ENCODE measurements at regions not wholly inside any gene's neighbourhood (a gene's known extent, or its start where the extent isn't known, plus 50 kb on each side); places are given as distances from the start of the nearest gene placed in this dataset.
"Not testable (repeated sequence)": the region's sequence is repeated elsewhere in the genome, so short reads cannot be mapped to it uniquely, and the experiment has no call there.

DNA sequence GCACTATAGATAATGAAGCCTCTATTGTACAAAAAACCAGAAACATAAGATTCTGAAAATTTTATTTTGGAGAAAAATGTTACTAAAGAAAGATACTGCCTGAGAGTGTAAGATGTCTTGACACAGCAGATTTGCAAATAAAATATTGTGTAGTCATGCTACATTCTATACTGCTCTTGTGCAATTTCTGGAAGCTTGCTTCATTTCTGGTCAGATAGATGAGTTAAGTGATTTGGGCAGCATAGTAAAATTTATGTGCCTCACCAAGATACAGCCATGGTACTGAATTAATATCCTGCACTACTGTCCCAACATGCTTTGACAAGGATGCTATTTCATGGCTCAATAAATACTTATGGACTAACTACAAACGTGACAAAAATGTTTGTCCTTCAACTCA lies 55.1 kb upstream of the STARD13 start:
- ATAC-seq (no peak), DNase-seq (no peak)
- intact Hi-C loops (cut with DNase I, micrococcal nuclease), result no loop called here

DNA sequence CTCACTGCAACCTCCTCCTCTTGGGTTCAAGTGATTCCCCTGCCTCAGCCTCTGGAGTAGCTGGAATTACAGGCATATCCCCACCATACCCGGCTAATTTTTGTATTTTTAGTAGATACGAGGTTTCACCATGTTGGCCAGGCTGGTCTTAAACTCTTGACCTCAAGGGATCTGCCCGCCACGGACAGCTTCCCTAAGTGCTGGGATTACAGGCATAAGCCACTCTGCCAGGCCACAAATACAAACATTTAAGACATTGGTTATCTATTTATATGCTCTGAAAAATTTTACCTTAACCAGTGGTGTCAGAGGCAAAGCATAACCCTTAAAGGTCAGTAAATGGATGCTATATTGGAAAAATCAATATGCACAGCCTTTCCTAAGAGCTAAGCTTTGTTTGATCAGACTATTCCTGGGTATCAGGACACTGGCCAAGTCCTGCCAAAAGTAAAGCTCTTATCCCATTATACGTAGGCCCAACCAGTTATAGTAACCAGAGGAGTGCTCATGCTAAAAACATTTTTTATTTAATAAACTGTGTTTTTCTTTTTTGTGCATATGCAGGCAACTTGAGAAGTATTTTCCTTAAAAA lies 56.4 kb upstream of the STARD13 start:
- no peak for DNase-seq
- no peak for ATAC-seq
- intact Hi-C loops (cut with DNase I, micrococcal nuclease), result no loop called here

DNA sequence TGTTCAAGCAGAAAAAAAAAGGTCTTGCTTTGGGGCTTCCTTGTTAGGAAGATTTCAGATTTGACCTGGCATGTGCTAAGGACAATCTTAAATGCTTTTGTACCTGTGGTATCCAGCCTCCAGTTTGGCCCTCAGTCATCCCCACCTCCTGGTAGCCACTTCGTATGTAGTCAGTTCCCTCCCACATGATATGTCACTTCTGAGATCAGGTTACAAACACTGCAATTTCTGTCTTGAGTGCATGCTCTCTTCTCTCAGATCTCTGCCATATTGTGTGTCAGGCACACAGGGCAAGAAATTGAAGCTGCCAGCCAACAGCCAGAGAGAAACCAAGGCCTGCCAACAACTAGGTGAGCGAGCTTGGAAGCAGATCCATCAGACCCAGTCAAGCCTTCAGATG lies 60.3 kb upstream of the STARD13 start:
- no peak for DNase-seq
- no peak for ATAC-seq
- intact Hi-C loops (cut with DNase I, micrococcal nuclease), result no loop called here

DNA sequence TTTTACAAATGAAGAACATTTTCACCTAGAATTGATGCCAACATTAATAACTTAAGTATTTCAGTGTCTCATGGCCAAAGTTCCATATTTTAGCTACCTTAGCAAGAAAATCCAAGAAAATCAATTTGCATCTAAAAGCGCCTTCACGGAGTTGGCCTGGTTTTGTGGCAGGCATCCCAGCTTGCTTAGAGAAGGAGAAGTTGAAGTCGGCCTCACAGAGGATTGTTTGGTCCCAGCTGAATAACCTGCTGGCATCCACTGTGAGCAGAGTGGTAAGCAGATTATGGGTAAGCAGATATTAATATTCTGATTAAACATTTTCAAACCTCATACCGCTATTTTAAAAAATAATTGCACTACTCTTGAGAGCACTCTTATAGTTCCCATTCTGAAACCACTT lies 62.3 kb upstream of the STARD13 start:
- no peak for ATAC-seq
- intact Hi-C loops (cut with DNase I, micrococcal nuclease), result no loop called here
- DNase-seq, result no peak

DNA sequence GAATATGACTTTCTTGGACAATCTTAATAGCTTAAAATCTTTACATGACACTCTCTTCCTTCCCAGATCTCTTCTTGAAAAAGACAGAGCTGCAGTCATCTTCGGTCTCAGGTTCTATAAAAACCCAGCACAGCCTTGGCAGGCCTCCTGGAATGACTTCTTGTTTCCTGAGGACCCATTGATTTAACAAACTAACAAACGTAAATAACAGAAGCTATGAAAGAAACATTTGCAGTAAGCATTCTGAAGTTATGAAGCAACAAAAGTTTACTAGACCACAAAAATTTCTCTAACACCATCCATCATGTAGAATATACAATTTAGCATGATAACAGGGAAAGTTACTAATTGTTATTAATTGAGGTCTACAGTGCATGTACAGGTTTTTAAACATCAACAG lies 62.8 kb upstream of the STARD13 start:
- no peak for DNase-seq
- intact Hi-C loops (cut with DNase I, micrococcal nuclease), result no loop called here

DNA sequence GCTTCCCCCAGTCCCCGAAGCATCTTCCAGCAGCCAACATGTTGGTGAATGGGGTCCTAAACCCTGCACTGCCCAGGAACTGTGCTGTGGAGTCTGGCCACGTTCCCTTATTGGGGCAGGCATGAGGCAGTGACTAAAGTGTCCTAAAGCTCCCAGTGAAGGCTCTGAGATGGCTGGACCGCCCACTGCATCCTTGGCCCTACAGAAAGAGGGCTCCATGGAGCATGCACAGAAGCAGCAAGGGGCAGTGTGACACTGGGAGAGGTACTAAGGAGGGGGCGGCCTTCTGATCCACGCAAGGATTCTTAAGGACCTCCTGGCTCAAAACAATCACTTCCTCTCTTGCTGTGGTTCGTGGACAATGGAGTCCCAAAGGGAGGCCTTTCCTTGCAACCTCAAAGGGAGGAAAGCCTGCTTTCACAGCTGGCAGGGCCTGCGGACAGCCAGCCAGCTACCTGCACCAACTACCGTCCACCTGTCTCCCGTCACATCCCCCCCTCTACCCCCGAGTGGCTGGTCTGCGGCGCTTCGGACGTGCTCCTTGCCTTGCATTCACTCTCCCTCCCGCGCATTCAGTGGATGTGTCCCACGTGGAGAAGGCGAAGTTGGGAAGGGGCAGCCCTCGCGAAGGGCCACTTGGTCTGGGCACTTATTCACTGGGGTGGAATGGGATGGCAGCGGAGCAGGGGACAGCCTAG lies 63.9 kb upstream of the STARD13 start:
- ATAC-seq (peak; percentile 41), DNase-seq (peak; percentile 45 to 52)
- intact Hi-C loops (cut with DNase I, micrococcal nuclease), result no loop called here

More for the DNA sequence above, 62.8 kb upstream of the STARD13 start:
- ATAC-seq, result no peak

DNA sequence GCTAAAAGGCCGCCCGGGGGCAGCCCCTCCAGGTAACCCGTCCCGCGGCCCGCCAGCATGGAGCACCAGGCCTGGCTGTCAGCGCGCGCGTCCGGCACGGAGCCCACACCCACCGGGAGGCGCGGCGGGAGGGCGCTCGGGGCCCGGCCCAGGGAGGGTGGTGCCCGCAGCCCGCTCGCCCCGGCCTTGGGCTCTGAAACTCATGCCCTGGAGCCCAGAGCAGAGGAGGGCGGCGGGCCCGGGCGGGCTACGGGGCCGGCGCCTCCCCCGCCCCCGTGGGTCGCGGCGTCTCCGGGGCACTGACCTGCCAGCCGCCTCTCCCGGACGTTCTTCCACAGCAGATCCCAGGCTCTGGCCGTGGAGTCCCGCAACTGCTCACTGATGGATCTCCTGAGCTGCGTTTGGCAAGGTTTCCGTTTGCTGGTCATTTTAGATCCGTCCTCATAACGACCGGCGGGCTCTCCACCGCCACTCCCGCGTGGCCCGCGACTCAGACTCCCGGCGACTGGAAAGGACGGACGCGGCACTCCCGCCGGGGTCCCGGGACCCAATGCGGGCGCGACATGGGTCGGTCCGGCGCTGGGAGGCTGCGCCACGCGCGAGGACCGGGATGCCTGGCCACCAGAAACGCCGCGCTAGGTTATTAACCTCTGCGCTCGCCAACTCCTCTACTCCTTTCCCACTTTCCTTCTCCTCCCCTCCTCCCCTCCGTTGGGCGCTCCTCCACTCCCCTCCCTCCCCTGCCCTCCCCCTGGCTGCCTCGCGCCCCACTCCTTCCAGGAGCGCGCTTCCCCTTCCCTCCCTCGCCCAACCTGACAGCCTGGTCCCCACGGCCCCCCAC lies 64.7 kb upstream of the STARD13 start:
- ATAC-seq, result peak; percentile 87
- DNase-seq, result peak; percentile 70 to 74
- intact Hi-C loops (cut with DNase I, micrococcal nuclease), result no loop called here

DNA sequence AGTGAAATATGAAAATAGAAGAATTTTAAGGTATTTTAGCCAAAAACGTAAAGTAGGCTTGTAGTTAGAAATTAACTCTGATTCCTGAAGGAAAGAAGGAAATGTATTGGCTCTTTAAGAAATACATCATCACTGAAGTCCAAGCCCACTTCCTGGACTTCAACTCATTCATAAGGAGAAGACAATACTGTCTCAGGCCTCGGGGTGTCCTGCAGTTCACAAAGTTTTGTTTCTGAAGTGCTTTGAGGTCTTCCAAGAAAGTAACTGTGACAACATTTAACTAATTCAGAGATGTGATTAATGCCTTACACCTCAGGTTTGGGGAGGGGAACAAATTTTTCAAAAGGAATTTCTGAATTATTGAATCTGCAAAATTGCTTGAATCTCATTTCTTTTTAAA lies 65.8 kb upstream of the STARD13 start:
- intact Hi-C loops (cut with DNase I, micrococcal nuclease), result no loop called here
- peak; percentile 61 for ATAC-seq
- DNase-seq, result no peak

DNA sequence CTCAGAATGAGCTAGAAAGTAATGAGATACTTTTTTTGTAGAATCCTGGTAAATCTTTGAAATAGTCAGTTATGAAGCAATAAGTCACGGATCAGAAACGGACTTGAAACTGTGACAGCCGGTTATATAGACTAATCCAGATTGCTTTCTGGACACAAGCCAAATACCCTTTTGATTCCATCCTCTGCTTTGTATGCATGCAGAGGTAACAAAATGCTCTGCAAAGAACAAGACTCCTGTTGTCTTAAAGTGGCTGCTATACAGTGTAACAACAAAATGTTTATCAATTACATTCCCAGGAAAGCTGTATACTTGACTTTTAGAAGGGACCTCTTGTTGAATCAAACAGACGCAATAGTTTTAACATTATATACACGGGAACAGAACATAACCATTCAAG lies 66.5 kb upstream of the STARD13 start:
- intact Hi-C loops (cut with DNase I, micrococcal nuclease), result no loop called here
- peak; percentile 48 for ATAC-seq
- DNase-seq, result no peak

DNA sequence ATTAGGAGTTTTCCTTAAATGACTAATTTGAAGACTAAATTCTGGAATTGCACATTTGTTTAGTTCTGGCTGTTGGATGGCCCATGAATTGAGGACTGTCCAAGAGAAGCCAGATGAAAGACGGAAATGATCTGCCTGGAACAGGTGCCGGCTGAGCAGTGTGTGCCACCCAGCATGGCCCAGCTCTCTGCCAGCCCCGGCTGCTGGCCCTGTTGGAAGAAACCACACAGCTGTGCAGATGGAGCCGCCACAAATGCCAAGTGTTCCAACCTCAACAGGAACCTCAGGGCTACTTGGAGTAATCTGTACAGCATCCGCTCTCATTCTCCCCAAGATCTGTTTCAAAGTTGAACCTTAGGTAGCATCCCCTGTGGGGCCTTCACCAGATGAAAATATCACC lies 67.0 kb upstream of the STARD13 start:
- ATAC-seq (no peak), DNase-seq (no peak)
- intact Hi-C loops (cut with DNase I, micrococcal nuclease), result no loop called here

DNA sequence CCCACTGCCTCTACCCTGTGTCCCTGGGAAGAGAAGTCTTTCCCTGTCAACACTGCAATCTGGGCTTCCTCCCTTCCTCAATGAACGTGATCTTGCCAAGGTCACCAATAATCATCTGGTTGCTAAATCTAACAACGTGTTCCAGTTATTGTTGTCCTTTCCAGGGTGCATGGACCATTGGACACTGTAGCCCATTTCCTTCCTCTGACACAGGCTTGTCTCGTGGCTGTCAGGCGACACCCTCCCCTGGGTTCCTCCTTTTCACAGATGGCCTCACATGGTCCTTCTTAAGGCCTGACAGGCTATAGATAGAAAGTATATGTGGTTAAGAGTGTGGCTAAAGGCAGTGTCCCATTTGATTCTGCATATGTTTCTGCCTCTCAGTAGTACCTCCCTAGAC lies 67.7 kb upstream of the STARD13 start:
- intact Hi-C loops (cut with DNase I, micrococcal nuclease), result no loop called here
- ATAC-seq (no peak), DNase-seq (peak; percentile 48 to 51)

DNA sequence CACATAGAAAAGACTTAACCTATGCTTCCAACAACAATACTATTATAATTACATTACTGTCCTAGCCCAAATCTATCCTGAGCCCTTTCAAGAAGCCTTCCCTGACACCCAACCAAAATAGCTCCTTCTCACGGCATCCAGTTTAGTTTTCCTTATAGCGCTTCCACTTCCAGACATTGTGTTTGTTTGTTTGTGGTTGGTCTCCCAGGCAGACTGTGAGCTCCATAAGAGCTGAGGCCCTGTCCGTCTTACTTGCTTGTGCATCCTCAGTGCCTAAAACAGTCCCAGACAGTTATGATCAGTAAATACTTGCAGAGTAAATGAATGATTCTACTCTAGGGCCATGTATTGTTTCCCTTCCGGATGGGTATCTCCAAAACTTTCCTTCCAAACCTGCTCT lies 68.1 kb upstream of the STARD13 start:
- DNase-seq (no peak), ATAC-seq (no peak)
- intact Hi-C loops (cut with DNase I, micrococcal nuclease), result no loop called here

DNA sequence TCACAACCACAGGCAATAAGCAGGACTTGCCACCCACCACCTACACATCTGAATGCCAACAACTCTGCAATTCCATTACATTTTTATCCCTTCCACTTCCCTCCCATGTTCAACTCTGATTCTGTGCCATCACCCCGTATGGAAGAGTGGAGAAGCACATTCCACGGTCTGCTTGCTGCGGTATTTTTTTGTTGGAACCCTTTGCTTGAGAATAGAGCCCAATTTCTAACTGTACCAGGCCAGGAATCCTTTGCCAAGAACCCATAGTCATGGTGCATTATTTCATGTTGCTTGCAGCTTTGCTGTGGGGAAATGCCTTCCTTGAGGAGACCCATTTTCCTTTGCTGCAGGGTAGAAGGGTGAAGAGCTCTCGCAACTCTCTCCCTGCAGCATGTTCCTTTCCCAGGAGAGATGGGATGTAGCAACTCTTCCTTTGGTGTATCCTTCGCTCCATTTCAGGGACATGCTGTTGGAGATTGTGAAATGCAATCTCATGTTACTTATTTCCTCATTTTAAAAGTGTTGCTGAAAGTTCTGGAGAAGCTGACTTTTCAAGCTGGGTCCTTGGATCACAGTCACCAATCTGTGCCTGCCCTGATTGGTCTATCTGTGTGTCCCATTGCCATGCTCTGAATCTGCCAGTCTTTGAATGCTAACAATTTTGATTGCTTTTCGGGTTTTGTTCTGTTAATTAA lies 69.8 kb upstream of the STARD13 start:
- DNase-seq, result no peak
- ATAC-seq, result no peak
- intact Hi-C loops (cut with DNase I, micrococcal nuclease), result no loop called here

DNA sequence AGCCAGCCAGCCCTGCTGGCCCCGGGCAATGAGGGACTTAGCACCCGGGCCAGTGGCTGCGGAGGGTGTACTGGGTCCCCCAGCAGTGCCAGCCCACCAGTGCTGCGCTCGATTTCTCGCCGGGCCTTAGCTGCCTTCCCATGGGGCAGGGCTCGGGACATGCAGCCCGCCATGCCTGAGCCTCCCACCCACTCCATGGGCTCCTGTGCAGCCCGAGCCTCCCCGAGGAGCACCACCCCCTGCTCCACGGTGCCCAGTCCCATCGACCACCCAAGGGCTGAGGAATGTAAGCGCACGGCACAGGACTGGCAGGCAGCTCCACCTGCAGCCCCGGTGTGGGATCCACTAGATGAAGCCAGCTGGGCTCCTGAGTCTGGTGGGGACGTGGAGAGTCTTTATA lies 72.5 kb upstream of the STARD13 start:
- intact Hi-C loops (cut with DNase I, micrococcal nuclease); ATAC-seq; DNase-seq: not testable (repeated sequence)

DNA sequence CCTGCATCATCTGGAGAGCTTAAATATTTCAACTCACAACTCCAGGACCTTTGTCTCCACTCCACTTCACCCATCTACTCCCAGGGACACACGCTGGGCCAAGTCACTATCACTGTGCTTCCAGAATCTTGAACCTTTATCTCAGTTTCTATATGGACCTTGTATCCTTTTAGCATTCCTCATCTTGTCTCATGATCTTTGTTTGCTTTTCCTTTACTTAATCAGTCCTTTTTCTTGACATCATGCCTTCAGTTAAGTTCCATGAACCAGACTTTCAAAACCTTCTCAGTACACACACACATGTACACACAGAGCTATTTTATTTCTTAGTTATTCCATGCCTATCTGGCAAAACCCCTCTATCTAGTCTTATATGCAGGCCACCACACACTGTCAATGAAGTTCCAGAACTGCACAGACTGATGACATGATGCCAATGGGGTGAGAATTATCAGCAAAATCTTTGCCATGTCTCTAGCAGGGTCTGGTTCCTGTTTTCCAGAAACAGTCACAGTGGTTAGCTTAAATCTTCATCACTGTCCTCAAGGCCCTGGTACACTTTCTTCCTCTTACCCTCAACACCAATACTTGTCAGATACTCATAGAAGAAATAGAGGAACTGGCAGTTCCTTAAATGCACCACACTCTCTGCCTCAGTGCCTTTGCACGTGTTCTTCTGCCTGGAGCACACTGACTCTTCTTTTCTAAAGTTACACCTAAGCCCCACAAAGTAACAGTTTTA lies 77.6 kb upstream of the STARD13 start:
- intact Hi-C loops (cut with DNase I, micrococcal nuclease), result no loop called here
- ATAC-seq (no peak), DNase-seq (no peak)

DNA sequence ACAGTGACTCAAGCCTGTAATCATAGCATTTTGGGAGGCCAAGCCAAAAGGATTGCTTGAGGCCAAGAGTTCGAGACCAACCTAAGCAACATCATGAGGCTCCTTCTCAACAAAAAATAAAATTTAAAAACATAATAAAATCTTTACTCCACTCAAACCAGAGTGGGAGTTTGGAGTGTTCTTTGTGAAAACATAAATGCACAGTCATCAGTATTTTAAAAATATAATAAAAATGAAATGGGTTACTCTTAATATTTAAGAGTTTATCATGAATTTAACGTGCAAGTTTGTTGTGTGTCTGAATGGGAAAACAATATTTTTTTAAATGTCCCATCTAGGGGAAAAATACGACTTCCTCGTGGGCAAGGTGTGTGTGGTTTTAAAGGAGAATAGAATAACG lies 78.6 kb upstream of the STARD13 start:
- no peak for ATAC-seq
- no peak for DNase-seq
- intact Hi-C loops (cut with DNase I, micrococcal nuclease), result no loop called here

DNA sequence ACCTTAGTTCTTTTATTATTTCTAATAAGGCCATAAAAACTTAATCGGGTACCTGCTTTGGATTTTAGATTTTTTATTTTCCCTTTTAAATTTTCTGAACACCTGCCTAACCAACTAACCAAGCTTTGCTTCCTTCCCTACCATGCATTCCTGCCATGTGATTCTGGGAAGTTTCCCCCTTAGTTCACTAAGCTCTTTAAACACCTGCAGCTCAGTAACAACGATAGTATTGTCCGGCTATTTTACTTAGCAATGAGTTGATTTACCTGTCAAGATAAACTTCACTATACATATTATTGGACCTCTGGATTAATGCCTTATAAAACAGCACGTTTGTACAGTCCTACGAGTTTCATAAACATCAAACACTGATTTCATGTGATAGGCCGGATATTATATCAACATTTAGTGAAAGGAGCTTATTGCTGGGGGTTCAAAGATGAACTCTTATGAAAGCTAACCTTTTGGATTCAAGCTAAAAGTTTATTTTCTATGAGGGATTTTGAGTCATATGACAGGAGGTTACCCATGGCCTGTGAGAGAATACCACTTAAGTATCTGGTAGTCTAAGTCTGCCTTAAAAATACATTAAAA lies 81.0 kb upstream of the STARD13 start:
- intact Hi-C loops (cut with DNase I, micrococcal nuclease), result no loop called here
- ATAC-seq, result no peak
- DNase-seq, result no peak

DNA sequence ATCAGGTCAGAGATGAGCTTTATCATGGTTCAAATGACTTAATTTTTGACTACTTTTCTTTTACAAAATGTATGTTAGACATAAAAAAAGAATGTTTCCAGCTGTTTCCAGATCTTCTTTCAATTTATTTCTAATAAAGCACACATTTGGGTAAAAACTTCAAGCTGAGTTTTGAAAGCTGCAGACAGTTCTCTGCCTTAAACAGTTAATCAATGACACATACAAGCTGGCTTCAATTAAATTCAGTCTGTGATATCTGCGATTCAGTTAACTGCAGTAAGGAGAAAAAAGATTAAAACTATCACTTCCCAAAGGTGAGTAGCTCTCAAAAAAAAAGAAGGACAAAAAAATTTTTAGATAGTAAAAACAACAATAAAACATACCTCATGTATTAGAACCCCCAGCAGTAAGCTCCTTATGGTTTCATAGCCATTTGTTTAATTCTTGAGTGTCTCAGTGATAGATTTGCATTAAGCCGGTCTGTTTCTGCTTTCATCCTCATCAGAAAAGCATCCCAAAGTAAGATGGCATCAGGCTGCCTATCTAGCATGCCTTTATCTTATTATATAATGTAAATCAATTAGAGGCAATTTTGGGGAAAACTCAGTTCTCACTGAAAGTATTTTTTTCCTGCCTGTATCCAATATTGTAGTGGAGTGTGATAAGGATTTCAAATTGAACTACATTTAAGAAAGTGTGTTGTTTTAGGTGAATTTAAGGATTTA lies 81.8 kb upstream of the STARD13 start:
- no peak for DNase-seq
- intact Hi-C loops (cut with DNase I, micrococcal nuclease), result no loop called here
- ATAC-seq, result no peak

All from left colon (tissue), 2 donors.